GM12873 (cell line): ENCODE measurements at regions not wholly inside any gene's neighbourhood (a gene's known extent, or its start where the extent isn't known, plus 50 kb on each side); places are given as distances from the start of the nearest gene placed in this dataset.

Experiments used
- TF ChIP-seq, protein P1 (sequence below): IDR thresholded peaks from 2 replicates; pipeline ENCODE4 v1.5.1; 2012; ENCODE audit warnings: low read depth, mild to moderate bottlenecking, moderate library complexity, low read length, control low read depth; ENCODE audit not compliant: insufficient read depth; ENCODE audit errors: missing control alignments

DNA sequence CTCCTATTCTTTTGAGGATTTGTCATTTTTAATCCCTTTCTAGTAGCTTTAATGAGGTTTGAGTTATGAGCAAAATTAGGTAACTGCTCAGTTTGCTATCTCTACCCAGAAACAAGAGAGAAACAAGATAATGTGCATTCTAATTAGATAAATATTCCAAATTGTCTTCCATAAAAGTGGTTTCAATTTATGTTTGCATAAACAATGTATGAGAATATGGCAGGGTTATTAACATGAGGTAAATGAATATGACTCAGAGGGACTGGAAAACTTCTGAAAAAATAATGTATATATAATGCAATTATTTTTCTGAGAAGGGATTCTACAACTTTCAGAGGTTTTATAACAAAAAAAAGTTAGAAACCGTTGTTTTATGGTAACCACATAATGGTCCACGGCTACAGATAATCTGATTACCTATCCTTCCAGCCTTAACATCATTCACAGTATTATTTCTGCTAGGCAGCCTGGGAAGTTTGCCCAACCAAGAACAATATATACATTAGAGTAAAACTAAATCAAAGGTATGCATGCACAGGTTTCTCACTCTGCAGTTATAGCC lies 101.2 kb downstream of the CRPPA start:
- TF ChIP-seq, protein P1, sequence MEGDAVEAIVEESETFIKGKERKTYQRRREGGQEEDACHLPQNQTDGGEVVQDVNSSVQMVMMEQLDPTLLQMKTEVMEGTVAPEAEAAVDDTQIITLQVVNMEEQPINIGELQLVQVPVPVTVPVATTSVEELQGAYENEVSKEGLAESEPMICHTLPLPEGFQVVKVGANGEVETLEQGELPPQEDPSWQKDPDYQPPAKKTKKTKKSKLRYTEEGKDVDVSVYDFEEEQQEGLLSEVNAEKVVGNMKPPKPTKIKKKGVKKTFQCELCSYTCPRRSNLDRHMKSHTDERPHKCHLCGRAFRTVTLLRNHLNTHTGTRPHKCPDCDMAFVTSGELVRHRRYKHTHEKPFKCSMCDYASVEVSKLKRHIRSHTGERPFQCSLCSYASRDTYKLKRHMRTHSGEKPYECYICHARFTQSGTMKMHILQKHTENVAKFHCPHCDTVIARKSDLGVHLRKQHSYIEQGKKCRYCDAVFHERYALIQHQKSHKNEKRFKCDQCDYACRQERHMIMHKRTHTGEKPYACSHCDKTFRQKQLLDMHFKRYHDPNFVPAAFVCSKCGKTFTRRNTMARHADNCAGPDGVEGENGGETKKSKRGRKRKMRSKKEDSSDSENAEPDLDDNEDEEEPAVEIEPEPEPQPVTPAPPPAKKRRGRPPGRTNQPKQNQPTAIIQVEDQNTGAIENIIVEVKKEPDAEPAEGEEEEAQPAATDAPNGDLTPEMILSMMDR, result no peak

DNA sequence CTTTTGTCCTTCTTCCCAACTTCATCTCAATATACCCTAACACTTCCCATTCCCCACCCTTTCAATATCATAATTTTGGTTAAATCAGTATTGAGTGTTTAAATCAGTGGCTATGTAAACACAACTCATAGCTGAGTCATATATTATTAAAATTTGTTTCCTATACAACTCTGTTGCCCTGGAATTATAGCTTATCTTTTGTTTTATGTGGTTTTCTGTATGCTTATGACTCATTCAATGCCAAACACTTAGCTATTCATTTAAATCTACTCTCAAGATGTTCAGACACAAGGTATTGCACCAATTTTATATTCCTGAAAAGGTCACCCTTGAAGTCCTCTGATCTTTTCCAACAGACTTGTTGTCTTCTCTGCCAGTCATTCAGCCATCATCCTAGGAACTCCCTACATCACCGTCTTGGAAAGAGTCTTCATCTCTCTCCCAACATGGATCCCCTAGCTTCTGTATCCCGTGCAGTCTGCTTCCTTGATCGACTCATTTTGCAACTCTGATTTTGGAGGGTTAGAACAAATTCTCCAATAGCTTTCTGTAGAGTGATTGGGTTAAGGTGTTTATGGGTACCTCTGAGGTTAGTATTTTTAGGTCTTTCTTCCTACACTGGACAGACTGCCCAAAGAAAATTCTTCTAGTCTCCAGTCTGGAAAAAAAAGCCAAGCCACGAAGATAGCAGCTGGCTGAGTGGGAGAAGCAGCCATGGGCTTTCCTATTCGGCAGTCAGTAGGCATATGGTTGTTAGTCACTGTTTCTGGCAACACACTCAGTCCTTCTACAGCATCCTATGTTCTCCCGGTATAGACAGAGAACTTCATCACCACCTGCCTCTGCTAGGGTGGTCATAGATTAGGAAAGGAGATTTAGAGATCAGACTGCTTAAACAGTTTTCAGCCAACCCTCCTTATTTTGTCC lies 102.1 kb downstream of the CRPPA start:
- TF ChIP-seq, protein P1, result no peak

DNA sequence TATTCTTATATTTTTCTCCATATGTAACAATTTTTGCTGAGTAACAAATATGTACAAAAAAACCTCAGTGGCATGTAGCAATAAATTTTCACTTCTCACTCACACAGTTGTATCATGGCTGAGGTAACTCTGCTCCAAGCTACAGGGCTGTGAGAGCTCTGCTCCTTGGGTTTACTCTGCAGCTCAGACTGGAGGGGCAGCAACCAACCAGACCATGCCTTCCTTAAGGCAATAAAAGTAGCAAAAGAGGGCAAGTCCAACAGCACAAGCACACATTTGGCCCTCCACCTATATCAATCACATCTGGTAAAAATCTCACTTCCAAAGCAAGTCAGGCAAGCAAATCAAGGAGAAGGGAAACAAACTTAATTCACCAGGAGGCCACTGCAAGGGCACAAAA lies 102.9 kb downstream of the CRPPA start:
- TF ChIP-seq, protein P1, result no peak

DNA sequence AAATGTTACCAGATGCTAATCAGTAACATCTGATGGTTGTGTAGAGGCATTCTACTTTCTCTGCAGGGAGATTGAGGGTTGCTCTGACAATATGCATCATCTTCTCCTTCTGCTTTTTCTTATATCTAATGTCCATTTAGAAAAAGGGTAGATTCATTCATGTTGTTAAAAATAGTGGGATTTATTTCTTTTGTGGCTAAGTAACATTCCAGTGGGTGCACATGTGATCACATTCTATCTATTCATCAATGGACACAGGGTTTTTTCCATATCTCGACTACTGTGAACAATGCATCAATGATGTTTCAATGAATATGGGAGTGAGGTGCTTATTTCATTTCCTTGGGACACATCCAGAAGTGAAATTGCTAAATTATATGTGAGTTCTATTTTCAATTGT lies 103.9 kb downstream of the CRPPA start:
- TF ChIP-seq, protein P1, result no peak

DNA sequence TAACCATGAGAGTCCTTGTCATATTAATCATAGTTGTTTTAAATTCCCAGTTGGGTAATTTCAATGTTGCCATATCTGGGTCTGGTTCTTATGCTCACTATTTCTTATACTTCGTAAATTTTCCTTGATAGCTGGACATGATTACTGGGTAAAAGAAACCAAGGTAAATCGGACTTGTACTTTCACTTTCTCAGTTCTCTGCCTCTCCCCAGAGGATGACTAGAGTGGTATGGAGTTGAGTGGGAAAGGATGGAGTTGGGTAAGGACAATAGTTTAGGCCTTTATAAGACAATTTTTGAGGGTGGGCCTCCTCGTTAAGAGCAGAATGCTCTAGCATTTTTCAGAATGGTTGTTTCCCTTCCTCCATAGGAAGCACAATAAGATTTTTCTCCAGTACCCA lies 106.1 kb downstream of the CRPPA start:
- TF ChIP-seq, protein P1, result no peak

DNA sequence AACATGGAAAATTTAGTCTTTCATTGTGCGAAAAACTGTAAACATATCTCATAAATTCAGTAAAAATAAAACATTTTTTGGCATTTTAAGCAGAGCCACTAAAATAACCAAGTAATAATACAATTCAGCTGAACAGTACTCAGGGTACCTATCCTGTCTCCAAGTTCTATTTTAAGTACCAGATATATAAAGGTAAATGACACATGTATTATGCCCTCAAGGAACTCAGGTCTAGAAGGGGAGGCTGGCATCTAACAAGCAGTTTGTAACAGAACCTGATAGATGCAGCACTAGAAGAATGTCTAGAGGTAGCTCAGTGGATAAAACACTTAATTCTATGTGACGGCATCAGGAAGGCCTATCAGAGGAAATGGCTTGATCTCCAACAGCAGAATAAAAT lies 112.2 kb downstream of the CRPPA start:
- TF ChIP-seq, protein P1, result no peak

DNA sequence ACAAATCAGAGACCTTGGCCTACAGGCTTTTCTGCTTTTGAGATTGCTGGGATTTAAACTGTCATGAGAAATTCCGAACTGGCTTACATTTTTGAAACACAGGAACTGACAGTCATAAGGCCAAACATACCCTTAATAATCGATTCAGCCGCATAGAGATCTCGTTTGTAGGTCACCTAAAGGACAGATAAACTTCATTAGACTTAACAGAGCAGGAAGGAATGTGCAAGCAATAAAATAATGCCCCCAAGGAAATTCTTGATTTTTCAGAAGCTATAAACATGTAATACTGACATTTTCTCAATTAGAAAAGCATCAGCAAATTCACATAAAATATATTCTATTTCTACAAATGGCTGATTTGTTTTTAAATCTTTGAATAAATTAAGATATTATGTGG lies 120.0 kb downstream of the CRPPA start:
- TF ChIP-seq, protein P1, result no peak
